ENCODE measurements at regions not wholly inside any gene's neighbourhood (a gene's known extent, or its start where the extent isn't known, plus 50 kb on each side); places are given as distances from the start of the nearest gene placed in this dataset.

- TF ChIP-seq, protein P1, sequence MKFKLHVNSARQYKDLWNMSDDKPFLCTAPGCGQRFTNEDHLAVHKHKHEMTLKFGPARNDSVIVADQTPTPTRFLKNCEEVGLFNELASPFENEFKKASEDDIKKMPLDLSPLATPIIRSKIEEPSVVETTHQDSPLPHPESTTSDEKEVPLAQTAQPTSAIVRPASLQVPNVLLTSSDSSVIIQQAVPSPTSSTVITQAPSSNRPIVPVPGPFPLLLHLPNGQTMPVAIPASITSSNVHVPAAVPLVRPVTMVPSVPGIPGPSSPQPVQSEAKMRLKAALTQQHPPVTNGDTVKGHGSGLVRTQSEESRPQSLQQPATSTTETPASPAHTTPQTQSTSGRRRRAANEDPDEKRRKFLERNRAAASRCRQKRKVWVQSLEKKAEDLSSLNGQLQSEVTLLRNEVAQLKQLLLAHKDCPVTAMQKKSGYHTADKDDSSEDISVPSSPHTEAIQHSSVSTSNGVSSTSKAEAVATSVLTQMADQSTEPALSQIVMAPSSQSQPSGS (CRISPR knock-in tag; IDR thresholded peaks at IDR 0.05) = no peak
- TF ChIP-seq ZNF780A (CRISPR knock-in tag; IDR thresholded peaks at IDR 0.05) = no peak
- TF ChIP-seq ASH2L (IDR thresholded peaks at IDR 0.05; ENCODE audit: insufficient read length, low read depth, low read length) = no peak
- TF ChIP-seq FOSL2 (CRISPR knock-in tag; IDR thresholded peaks at IDR 0.05) = no peak
- no peak for TF ChIP-seq NPAS2 (CRISPR knock-in tag; IDR thresholded peaks at IDR 0.05; ENCODE audit: borderline replicate concordance)
- TF ChIP-seq, protein P2, sequence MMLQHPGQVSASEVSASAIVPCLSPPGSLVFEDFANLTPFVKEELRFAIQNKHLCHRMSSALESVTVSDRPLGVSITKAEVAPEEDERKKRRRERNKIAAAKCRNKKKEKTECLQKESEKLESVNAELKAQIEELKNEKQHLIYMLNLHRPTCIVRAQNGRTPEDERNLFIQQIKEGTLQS (CRISPR knock-in tag; IDR thresholded peaks at IDR 0.05) = no peak
- TF ChIP-seq ATF4 (CRISPR knock-in tag; IDR thresholded peaks at IDR 0.05) = no peak
- no peak for TF ChIP-seq EP300 (IDR thresholded peaks at IDR 0.05; ENCODE audit: low read depth in 2 of 2, low read length in 2 of 2)
- TF ChIP-seq EP300 (CRISPR knock-in tag; IDR thresholded peaks at IDR 0.05; ENCODE audit: borderline replicate concordance) = no peak
- no peak for TF ChIP-seq ZBTB8A (CRISPR knock-in tag; IDR thresholded peaks at IDR 0.05; ENCODE audit: borderline replicate concordance, low read depth)
- TF ChIP-seq, protein P3, sequence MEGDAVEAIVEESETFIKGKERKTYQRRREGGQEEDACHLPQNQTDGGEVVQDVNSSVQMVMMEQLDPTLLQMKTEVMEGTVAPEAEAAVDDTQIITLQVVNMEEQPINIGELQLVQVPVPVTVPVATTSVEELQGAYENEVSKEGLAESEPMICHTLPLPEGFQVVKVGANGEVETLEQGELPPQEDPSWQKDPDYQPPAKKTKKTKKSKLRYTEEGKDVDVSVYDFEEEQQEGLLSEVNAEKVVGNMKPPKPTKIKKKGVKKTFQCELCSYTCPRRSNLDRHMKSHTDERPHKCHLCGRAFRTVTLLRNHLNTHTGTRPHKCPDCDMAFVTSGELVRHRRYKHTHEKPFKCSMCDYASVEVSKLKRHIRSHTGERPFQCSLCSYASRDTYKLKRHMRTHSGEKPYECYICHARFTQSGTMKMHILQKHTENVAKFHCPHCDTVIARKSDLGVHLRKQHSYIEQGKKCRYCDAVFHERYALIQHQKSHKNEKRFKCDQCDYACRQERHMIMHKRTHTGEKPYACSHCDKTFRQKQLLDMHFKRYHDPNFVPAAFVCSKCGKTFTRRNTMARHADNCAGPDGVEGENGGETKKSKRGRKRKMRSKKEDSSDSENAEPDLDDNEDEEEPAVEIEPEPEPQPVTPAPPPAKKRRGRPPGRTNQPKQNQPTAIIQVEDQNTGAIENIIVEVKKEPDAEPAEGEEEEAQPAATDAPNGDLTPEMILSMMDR (CRISPR knock-in tag; IDR thresholded peaks at IDR 0.05) = no peak
- no peak for TF ChIP-seq SIX4 (CRISPR knock-in tag; IDR thresholded peaks at IDR 0.05)
- TF ChIP-seq POGZ (CRISPR knock-in tag; IDR thresholded peaks at IDR 0.05) = no peak
Observed at GRCh38 chr4:180900781-180901180, 1342.4 kb upstream of the TENM3 start.

All from HepG2 (cell line).